ENCODE measurements at regions not wholly inside any gene's neighbourhood (a gene's known extent, or its start where the extent isn't known, plus 50 kb on each side); places are given as distances from the start of the nearest gene placed in this dataset.
"Not testable (repeated sequence)": the region's sequence is repeated elsewhere in the genome, so short reads cannot be mapped to it uniquely, and the experiment has no call there.

- no peak for DNase-seq
These were observed 363.4 kb upstream of the BOD1L1 start for GRCh38 chr4:13990596-13991589.

GRCh38 chr4:13992041-13992440 lies 364.5 kb upstream of the BOD1L1 start:
- DNase-seq: no peak

GRCh38 chr4:13992975-13993520 lies 365.5 kb upstream of the BOD1L1 start:
- no peak for DNase-seq

- no peak for DNase-seq
These were observed 366.5 kb upstream of the BOD1L1 start for GRCh38 chr4:13994016-13994415.

- DNase-seq: no peak
These were observed 371.4 kb upstream of the BOD1L1 start for GRCh38 chr4:13998850-13999445.

- no peak for DNase-seq
These were observed 372.7 kb upstream of the BOD1L1 start for GRCh38 chr4:14000091-14000814.

GRCh38 chr4:14002331-14002730 lies 374.8 kb upstream of the BOD1L1 start:
- DNase-seq: not testable (repeated sequence)

GRCh38 chr4:14008494-14008893 lies 381.0 kb upstream of the BOD1L1 start:
- DNase-seq: no peak

GRCh38 chr4:14018191-14018853 lies 390.8 kb upstream of the BOD1L1 start:
- DNase-seq: no peak

- DNase-seq: no peak
These were observed 394.9 kb upstream of the BOD1L1 start for GRCh38 chr4:14022456-14022855.

- no peak for DNase-seq
These were observed 395.5 kb upstream of the BOD1L1 start for GRCh38 chr4:14023036-14023435.

- no peak for DNase-seq
These were observed 396.4 kb upstream of the BOD1L1 start for GRCh38 chr4:14023896-14024295.

GRCh38 chr4:14025111-14025510 lies 397.6 kb upstream of the BOD1L1 start:
- DNase-seq: no peak

GRCh38 chr4:14025891-14026290 lies 398.4 kb upstream of the BOD1L1 start:
- no peak for DNase-seq

- DNase-seq: no peak
These were observed 401.3 kb upstream of the BOD1L1 start for GRCh38 chr4:14028862-14029261.

GRCh38 chr4:14035076-14035475 lies 407.6 kb upstream of the BOD1L1 start:
- DNase-seq: no peak

GRCh38 chr4:14043203-14043602 lies 415.7 kb upstream of the BOD1L1 start:
- DNase-seq: no peak

- DNase-seq: no peak
These were observed 419.1 kb upstream of the BOD1L1 start for GRCh38 chr4:14046642-14047041.

- DNase-seq: no peak
These were observed 420.3 kb upstream of the BOD1L1 start for GRCh38 chr4:14047840-14048239.

- DNase-seq: no peak
These were observed 422.4 kb upstream of the BOD1L1 start for GRCh38 chr4:14049946-14050345.

GRCh38 chr4:14053291-14053690 lies 425.8 kb upstream of the BOD1L1 start:
- DNase-seq: no peak

- DNase-seq: no peak
These were observed 426.9 kb upstream of the BOD1L1 start for GRCh38 chr4:14054391-14054790.

GRCh38 chr4:14059006-14059405 lies 431.5 kb upstream of the BOD1L1 start:
- DNase-seq: no peak
